Naive B cell (primary cell): ENCODE measurements at regions not wholly inside any gene's neighbourhood (a gene's known extent, or its start where the extent isn't known, plus 50 kb on each side); places are given as distances from the start of the nearest gene placed in this dataset.
"Not testable (repeated sequence)": the region's sequence is repeated elsewhere in the genome, so short reads cannot be mapped to it uniquely, and the experiment has no call there.

Experiments
- ATAC-seq, 2 donors: fragments of 150-1000 bp; cut with Tn5 transposase; 2 replicates each; pipeline ENCODE4 v1.10.0; 2021; ENCODE audit warnings: low read depth in 2 of 2, mild to moderate bottlenecking in 2 of 2, moderate library complexity in 2 of 2
- DNase-seq: peaks from one replicate; pipeline ENCODE4 v3.0.0; 2022
- H3K27ac Mint-ChIP-seq, 6 donors: one replicate each; pipeline ENCODE4 v1.8.0; 2020 to 2022; ENCODE audit warnings: mild to moderate bottlenecking in 6 of 6, mixed read lengths in 6 of 6, moderate library complexity in 5 of 6, inconsistent platforms in 2 of 6
- H3K27me3 Mint-ChIP-seq, 3 donors: one replicate each; pipeline ENCODE4 v1.8.0; 2021 to 2022; ENCODE audit warnings: mixed read lengths in 3 of 3, mild to moderate bottlenecking in 1 of 3
- H3K36me3 Mint-ChIP-seq, 2 donors: one replicate each; pipeline ENCODE4 v1.8.0; 2020 to 2022; ENCODE audit warnings: mixed read lengths in 2 of 2, inconsistent platforms in 1 of 2, mild to moderate bottlenecking in 1 of 2
- H3K4me1 Mint-ChIP-seq, 3 donors: one replicate each; pipeline ENCODE4 v1.8.0; 2020 to 2022; ENCODE audit warnings: mixed read lengths in 3 of 3, inconsistent platforms in 1 of 3, mild to moderate bottlenecking in 1 of 3, moderate library complexity in 1 of 3
- H3K4me3 Mint-ChIP-seq, 8 donors: one replicate each; pipeline ENCODE4 v1.8.0; 2020 to 2022; ENCODE audit warnings: mild to moderate bottlenecking in 8 of 8, mixed read lengths in 8 of 8, moderate library complexity in 8 of 8, inconsistent platforms in 2 of 8
- H3K9me3 Mint-ChIP-seq, 7 donors: one replicate each; pipeline ENCODE4 v1.8.0; 2020 to 2022; ENCODE audit warnings: mixed read lengths in 7 of 7, mild to moderate bottlenecking in 5 of 7, inconsistent platforms in 2 of 7, moderate library complexity in 1 of 7

DNA sequence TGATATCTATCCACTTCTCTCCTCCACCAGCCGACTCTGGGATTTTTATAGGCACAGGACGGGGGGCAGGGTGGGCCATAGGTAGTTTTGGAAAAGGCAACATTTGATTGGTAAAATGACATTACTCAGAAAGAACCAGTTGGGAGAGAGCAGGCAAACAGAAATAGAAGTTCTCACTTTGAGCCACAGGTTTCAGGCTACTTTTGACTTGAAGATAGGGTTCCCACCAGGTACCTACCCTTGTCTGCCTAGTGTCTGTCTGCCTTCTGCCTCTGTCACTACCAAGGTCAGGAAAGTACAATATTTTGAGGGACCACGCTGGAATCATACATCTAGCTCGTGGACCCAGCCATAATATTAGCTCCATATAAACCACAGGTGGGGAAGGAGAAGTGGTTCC lies 412.9 kb upstream of the GRM7 start:
- Mint-ChIP-seq H3K4me3 (no peak overlapping the region), H3K36me3 (no peaks in the 10 kb centered on the region), H3K27ac (no peak overlapping the region), H3K9me3 (peaks cover 0 to 4% (median 0%) of the 10 kb centered on the region in 7 donors), H3K4me1 (no peaks in the 10 kb centered on the region), H3K27me3 (no peaks in the 10 kb centered on the region)
- no peak for ATAC-seq
- no peak for DNase-seq

DNA sequence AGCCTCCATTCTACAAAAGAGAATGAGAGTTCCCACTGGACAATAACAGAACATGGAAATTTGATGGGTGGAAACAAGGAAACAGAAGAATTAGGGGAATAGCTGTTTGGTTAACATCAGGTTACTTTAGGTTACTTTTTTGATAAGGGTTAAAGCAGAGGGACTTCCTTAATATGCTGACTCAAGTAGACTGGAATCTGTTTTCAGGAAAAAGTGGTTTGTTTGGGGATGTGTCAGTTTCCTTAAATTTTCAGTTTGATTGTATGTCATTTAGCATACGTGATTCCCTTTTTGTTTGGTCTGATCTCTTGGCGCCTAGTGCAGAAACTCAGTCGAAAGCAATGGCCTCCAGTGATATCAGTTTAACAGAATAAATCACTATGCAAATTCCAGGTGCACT lies 411.8 kb upstream of the GRM7 start:
- ATAC-seq = no peak
- no peak for DNase-seq
- H3K4me3 Mint-ChIP-seq = no peak overlapping the region
- H3K4me1 Mint-ChIP-seq = no peaks in the 10 kb centered on the region
- no peaks in the 10 kb centered on the region for H3K36me3 Mint-ChIP-seq
- H3K27me3 Mint-ChIP-seq = no peaks in the 10 kb centered on the region
- H3K9me3 Mint-ChIP-seq = peaks cover 0 to 4% (median 0%) of the 10 kb centered on the region in 7 donors
- no peak overlapping the region for H3K27ac Mint-ChIP-seq

DNA sequence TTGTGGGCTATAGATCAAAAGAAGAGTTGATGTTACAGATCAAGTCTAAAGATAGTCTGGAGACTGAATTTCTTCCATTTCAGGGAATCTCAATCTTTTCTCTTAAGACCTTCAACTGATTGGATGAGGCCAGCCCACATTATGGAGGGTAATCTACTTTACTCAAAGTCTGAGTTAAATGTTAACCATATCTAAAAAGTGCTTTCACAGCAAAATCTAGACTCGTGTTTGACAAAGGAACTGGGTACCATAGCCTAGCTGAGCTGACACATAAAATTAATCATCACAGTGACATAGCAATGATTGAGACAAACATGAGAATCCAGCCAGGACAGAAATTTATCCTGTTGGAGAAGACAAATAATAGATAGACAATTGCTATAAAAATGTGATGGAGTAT lies 407.9 kb upstream of the GRM7 start:
- H3K4me1 Mint-ChIP-seq = no peaks in the 10 kb centered on the region
- no peak for DNase-seq
- H3K27me3 Mint-ChIP-seq = no peaks in the 10 kb centered on the region
- no peak for ATAC-seq
- H3K27ac Mint-ChIP-seq = no peak overlapping the region
- peaks cover 0 to 2% (median 0%) of the 10 kb centered on the region in 7 donors for H3K9me3 Mint-ChIP-seq
- H3K4me3 Mint-ChIP-seq = no peak overlapping the region
- H3K36me3 Mint-ChIP-seq = no peaks in the 10 kb centered on the region

DNA sequence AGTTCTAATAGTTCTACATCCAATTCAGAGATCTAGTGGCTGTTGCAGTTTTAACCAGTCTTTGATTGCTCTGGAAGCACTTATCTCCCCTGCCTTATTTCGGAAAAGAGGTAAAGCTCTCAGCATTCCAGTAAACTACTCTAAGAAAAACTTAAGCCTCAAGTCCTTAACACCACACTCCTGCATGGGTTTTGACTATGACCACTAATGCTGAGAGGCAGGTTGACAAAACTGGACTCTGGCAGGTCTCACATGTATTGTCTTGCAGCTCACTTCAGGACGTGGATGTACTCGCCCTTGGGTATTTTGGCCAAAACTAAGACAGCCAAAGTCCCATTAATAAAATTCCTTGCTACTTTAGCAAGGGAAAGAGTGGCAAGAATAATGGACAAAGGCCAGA lies 405.9 kb upstream of the GRM7 start:
- ATAC-seq (no peak), DNase-seq (no peak)
- H3K36me3 Mint-ChIP-seq = no peaks in the 10 kb centered on the region
- H3K27me3 Mint-ChIP-seq = no peaks in the 10 kb centered on the region
- no peak overlapping the region for H3K27ac Mint-ChIP-seq
- no peaks in the 10 kb centered on the region for H3K4me1 Mint-ChIP-seq
- H3K9me3 Mint-ChIP-seq = peaks cover 0 to 2% (median 0%) of the 10 kb centered on the region in 7 donors
- H3K4me3 Mint-ChIP-seq = no peak overlapping the region

GRCh38 chr3:6467186-6467585 lies 393.7 kb upstream of the GRM7 start:
- H3K4me3 Mint-ChIP-seq = no peak overlapping the region
- H3K9me3 Mint-ChIP-seq = peaks cover 0 to 11% (median 7%) of the 10 kb centered on the region in 7 donors

DNA sequence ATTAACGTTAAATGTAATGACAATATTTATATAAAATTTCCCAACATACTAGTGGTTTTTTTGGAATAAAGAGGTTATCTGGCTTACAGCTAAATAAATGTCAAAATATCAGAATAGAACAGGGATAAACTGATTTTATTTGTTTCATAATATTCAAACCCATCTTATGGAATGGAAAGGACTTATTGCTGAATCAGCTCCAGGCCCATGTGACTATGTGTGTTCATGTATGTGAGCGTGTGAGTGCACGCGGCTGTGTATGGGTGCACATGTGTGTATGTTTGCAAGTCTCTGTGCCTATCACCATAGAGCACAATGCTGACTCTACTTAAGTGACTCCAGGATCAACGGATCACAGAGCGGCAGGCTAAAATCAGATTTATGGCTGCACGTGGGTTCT lies 392.3 kb upstream of the GRM7 start:
- no peaks in the 10 kb centered on the region for H3K36me3 Mint-ChIP-seq
- H3K4me1 Mint-ChIP-seq = no peaks in the 10 kb centered on the region

More at GRCh38 chr3:6467186-6467585, 393.7 kb upstream of the GRM7 start:
- no peak for DNase-seq
- Mint-ChIP-seq H3K27ac (peak overlapping the region in 1 of 6 donors; percentile 11), H3K36me3 (no peaks in the 10 kb centered on the region), H3K4me1 (no peaks in the 10 kb centered on the region), H3K27me3 (no peaks in the 10 kb centered on the region)
- ATAC-seq = no peak

GRCh38 chr3:6471744-6472143 lies 389.2 kb upstream of the GRM7 start:
- Mint-ChIP-seq H3K4me1 (no peaks in the 10 kb centered on the region), H3K36me3 (no peaks in the 10 kb centered on the region), H3K4me3 (no peak overlapping the region), H3K27ac (no peak overlapping the region), H3K27me3 (no peaks in the 10 kb centered on the region), H3K9me3 (peaks cover 0 to 1% (median 0%) of the 10 kb centered on the region in 7 donors)
- no peak for ATAC-seq
- DNase-seq = no peak

More for the DNA sequence above, 392.3 kb upstream of the GRM7 start:
- Mint-ChIP-seq H3K9me3 (peaks cover 0 to 2% (median 0%) of the 10 kb centered on the region in 7 donors), H3K27ac (no peak overlapping the region), H3K4me3 (no peak overlapping the region), H3K27me3 (no peaks in the 10 kb centered on the region)
- no peak for DNase-seq
- ATAC-seq = no peak

DNA sequence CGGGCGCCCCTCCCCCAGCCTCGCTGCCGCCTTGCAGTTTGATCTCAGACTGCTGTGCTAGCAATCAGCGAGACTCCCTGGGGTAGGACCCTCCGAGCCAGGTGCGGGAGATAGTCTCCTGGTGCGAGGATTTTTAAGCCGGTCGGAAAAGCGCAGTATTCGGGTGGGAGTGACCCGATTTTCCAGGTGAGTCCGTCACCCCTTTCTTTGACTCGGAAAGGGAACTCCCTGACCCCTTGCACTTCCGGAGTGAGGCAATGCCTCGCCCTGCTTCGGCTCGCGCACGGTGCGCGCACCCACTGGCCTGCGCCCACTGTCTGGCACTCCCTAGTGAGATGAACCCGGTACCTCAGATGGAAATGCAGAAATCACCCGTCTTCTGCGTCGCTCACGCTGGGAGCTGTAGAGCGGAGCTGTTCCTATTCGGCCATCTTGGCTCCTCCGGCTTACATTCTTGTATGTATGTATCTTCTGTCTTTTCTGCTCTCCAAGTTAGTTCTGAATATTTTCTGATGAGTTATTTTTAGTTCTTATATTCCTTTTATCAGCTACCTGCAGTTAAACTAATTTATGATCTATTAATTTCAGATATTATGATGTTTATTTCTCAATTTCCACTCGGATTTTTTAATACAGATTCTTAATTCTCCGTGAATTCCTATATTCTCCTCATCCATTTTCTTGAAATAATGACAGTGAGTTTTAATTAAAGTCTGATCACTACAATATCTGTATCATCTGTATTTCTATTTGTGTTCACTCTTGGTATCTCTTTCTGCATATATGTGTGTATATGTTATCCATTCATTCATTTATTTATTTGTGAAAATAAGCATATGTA lies 370.2 kb upstream of the GRM7 start:
- H3K4me1 Mint-ChIP-seq, H3K27ac Mint-ChIP-seq, H3K4me3 Mint-ChIP-seq: not testable (repeated sequence)

GRCh38 chr3:6491768-6492167 lies 369.1 kb upstream of the GRM7 start:
- Mint-ChIP-seq H3K36me3 (no peaks in the 10 kb centered on the region), H3K27me3 (no peaks in the 10 kb centered on the region), H3K27ac (no peak overlapping the region), H3K4me1 (no peaks in the 10 kb centered on the region), H3K9me3 (peaks cover 0 to 10% (median 6%) of the 10 kb centered on the region in 7 donors), H3K4me3 (no peak overlapping the region)
- DNase-seq (no peak), ATAC-seq (no peak)

More for the DNA sequence above, 370.2 kb upstream of the GRM7 start:
- not testable (repeated sequence) for DNase-seq, H3K36me3 Mint-ChIP-seq, H3K27me3 Mint-ChIP-seq, ATAC-seq
- peaks cover 0 to 12% (median 5%) of the 10 kb centered on the region in 7 donors for H3K9me3 Mint-ChIP-seq

- H3K27ac Mint-ChIP-seq = no peak overlapping the region
Measured at GRCh38 chr3:6492306-6492705, 368.6 kb upstream of the GRM7 start.

GRCh38 chr3:6498944-6499343 lies 362.0 kb upstream of the GRM7 start:
- H3K27ac Mint-ChIP-seq, H3K27me3 Mint-ChIP-seq, H3K36me3 Mint-ChIP-seq, H3K4me3 Mint-ChIP-seq, ATAC-seq, H3K4me1 Mint-ChIP-seq, DNase-seq: not testable (repeated sequence)
- peaks cover 4 to 16% (median 10%) of the 10 kb centered on the region in 7 donors for H3K9me3 Mint-ChIP-seq

More at GRCh38 chr3:6492306-6492705, 368.6 kb upstream of the GRM7 start:
- no peaks in the 10 kb centered on the region for H3K36me3 Mint-ChIP-seq
- H3K4me1 Mint-ChIP-seq = no peaks in the 10 kb centered on the region
- DNase-seq = no peak
- peaks cover 0 to 10% (median 6%) of the 10 kb centered on the region in 7 donors for H3K9me3 Mint-ChIP-seq
- H3K27me3 Mint-ChIP-seq = no peaks in the 10 kb centered on the region
- no peak overlapping the region for H3K4me3 Mint-ChIP-seq
- ATAC-seq = no peak

- DNase-seq = no peak
- Mint-ChIP-seq H3K9me3 (peaks cover 3 to 18% (median 10%) of the 10 kb centered on the region in 7 donors), H3K4me3 (no peak overlapping the region), H3K27ac (no peak overlapping the region), H3K4me1 (no peaks in the 10 kb centered on the region), H3K36me3 (no peaks in the 10 kb centered on the region), H3K27me3 (no peaks in the 10 kb centered on the region)
- ATAC-seq = no peak
Measured at GRCh38 chr3:6504347-6504746, 356.6 kb upstream of the GRM7 start.

- DNase-seq (no peak), ATAC-seq (no peak)
- H3K27ac Mint-ChIP-seq = no peak overlapping the region
- H3K4me3 Mint-ChIP-seq = no peak overlapping the region
- peaks cover 1 to 13% (median 8%) of the 10 kb centered on the region in 7 donors for H3K9me3 Mint-ChIP-seq
- H3K27me3 Mint-ChIP-seq = no peaks in the 10 kb centered on the region
- no peaks in the 10 kb centered on the region for H3K4me1 Mint-ChIP-seq
- no peaks in the 10 kb centered on the region for H3K36me3 Mint-ChIP-seq
Measured at GRCh38 chr3:6504834-6505233, 356.1 kb upstream of the GRM7 start.

- peaks cover 0 to 10% (median 4%) of the 10 kb centered on the region in 7 donors for H3K9me3 Mint-ChIP-seq
- no peaks in the 10 kb centered on the region for H3K4me1 Mint-ChIP-seq
- H3K4me3 Mint-ChIP-seq = no peak overlapping the region
- H3K27me3 Mint-ChIP-seq = no peaks in the 10 kb centered on the region
- no peaks in the 10 kb centered on the region for H3K36me3 Mint-ChIP-seq
- DNase-seq = no peak
- no peak for ATAC-seq
- no peak overlapping the region for H3K27ac Mint-ChIP-seq
Measured at GRCh38 chr3:6508410-6508759, 352.5 kb upstream of the GRM7 start.
